ENCODE measurements at regions not wholly inside any gene's neighbourhood (a gene's known extent, or its start where the extent isn't known, plus 50 kb on each side); places are given as distances from the start of the nearest gene placed in this dataset.

GRCh38 chr7:112889268-112889667 is 99.1 kb upstream of the TMEM168 start:
- no peak overlapping the region for H3K9ac ChIP-seq (ENCODE audit: low read length in 5 of 5)
- no peak overlapping the region for H3K4me3 ChIP-seq (ENCODE audit: low read depth in 1 of 5, low read length in 5 of 5)
- H3K36me3 ChIP-seq (ENCODE audit: control insufficient read depth in 5 of 5, insufficient read depth in 5 of 5, low read length in 5 of 5): peaks cover 0 to 15% (median 5%) of the 10 kb centered on the region in 5 donors
- no peak overlapping the region for H3K27ac ChIP-seq (ENCODE audit: low read depth, low read length)
- H3K4me1 ChIP-seq (ENCODE audit: control insufficient read depth in 5 of 5, insufficient read depth in 5 of 5, low read length in 5 of 5): peaks cover 0 to 8% (median 3%) of the 10 kb centered on the region in 5 donors
- H3K9me3 ChIP-seq (ENCODE audit: control insufficient read depth in 5 of 5, low read length in 5 of 5): no peaks in the 10 kb centered on the region
- H3K27me3 ChIP-seq (ENCODE audit: control insufficient read depth in 5 of 5, insufficient read depth in 4 of 5, low read length in 5 of 5): no peaks in the 10 kb centered on the region

DNA sequence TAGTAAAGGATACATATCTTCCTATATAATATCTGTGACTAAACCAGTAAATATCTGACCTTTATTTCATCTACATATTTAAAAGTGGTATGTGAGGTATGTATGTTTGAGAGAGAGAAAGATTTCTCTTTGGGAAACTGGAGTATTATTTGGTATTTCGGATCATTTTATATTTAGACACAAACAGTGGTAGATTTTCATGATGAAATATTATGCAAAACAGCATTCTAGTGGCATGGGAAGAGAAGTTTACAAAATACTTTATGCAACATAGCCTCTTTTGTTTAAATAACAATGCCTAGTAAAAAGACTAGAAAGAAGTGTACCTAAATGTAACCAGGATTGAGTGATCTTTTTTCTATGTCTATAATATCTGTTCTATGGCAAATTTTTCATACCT is 98.6 kb upstream of the TMEM168 start:
- Histone ChIP-seq H3K4me3 (ENCODE audit: low read depth in 1 of 5, low read length in 5 of 5) (no peak overlapping the region), H3K36me3 (ENCODE audit: control insufficient read depth in 5 of 5, insufficient read depth in 5 of 5, low read length in 5 of 5) (peaks cover 0 to 11% (median 5%) of the 10 kb centered on the region in 5 donors), H3K4me1 (ENCODE audit: control insufficient read depth in 5 of 5, insufficient read depth in 5 of 5, low read length in 5 of 5) (peaks cover 0 to 8% (median 3%) of the 10 kb centered on the region in 5 donors), H3K27ac (ENCODE audit: low read depth, low read length) (no peak overlapping the region), H3K9me3 (ENCODE audit: control insufficient read depth in 5 of 5, low read length in 5 of 5) (no peaks in the 10 kb centered on the region), H3K27me3 (ENCODE audit: control insufficient read depth in 5 of 5, insufficient read depth in 4 of 5, low read length in 5 of 5) (no peaks in the 10 kb centered on the region), H3K9ac (ENCODE audit: low read length in 5 of 5) (no peak overlapping the region)

- Histone ChIP-seq H3K27me3 (ENCODE audit: control insufficient read depth in 5 of 5, insufficient read depth in 4 of 5, low read length in 5 of 5) (no peaks in the 10 kb centered on the region), H3K4me1 (ENCODE audit: control insufficient read depth in 5 of 5, insufficient read depth in 5 of 5, low read length in 5 of 5) (peaks cover 0 to 8% (median 3%) of the 10 kb centered on the region in 5 donors), H3K4me3 (ENCODE audit: low read depth in 1 of 5, low read length in 5 of 5) (no peak overlapping the region), H3K36me3 (ENCODE audit: control insufficient read depth in 5 of 5, insufficient read depth in 5 of 5, low read length in 5 of 5) (peaks cover 0 to 3% (median under 1%) of the 10 kb centered on the region in 5 donors), H3K9me3 (ENCODE audit: control insufficient read depth in 5 of 5, low read length in 5 of 5) (no peaks in the 10 kb centered on the region), H3K27ac (ENCODE audit: low read depth, low read length) (no peak overlapping the region), H3K9ac (ENCODE audit: low read length in 5 of 5) (no peak overlapping the region)
Measured at GRCh38 chr7:112887976-112888375, 97.8 kb upstream of the TMEM168 start.

- H3K36me3 ChIP-seq (ENCODE audit: control insufficient read depth in 5 of 5, insufficient read depth in 5 of 5, low read length in 5 of 5): no peaks in the 10 kb centered on the region
- no peaks in the 10 kb centered on the region for H3K27me3 ChIP-seq (ENCODE audit: control insufficient read depth in 5 of 5, insufficient read depth in 4 of 5, low read length in 5 of 5)
- no peak overlapping the region for H3K27ac ChIP-seq (ENCODE audit: low read depth, low read length)
- no peak overlapping the region for H3K9ac ChIP-seq (ENCODE audit: low read length in 5 of 5)
- H3K4me1 ChIP-seq (ENCODE audit: control insufficient read depth in 5 of 5, insufficient read depth in 5 of 5, low read length in 5 of 5): peaks cover 0 to 8% (median 3%) of the 10 kb centered on the region in 5 donors
- no peaks in the 10 kb centered on the region for H3K9me3 ChIP-seq (ENCODE audit: control insufficient read depth in 5 of 5, low read length in 5 of 5)
- no peak overlapping the region for H3K4me3 ChIP-seq (ENCODE audit: low read depth in 1 of 5, low read length in 5 of 5)
Measured at GRCh38 chr7:112887337-112887736, 97.1 kb upstream of the TMEM168 start.

DNA sequence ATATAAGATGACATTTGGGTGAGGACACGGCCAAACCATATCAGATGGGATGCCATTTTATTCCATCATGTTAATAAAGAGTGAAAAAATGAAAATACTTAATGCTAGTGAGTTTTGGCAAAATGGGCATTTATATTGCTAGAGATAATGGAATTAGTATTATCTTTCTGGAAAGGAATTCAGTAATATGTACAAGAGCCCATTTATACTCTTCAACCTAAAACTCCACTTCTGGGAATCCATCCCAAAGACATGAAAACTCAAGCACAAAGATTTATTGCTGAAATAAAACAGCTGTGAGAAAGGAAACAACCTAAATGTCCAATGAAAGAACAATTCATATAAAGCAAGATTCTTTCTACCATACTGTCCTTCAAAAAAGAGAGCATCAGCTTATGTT is 96.0 kb upstream of the TMEM168 start:
- no peak overlapping the region for H3K9ac ChIP-seq (ENCODE audit: low read length in 5 of 5)
- no peaks in the 10 kb centered on the region for H3K9me3 ChIP-seq (ENCODE audit: control insufficient read depth in 5 of 5, low read length in 5 of 5)
- no peak overlapping the region for H3K27ac ChIP-seq (ENCODE audit: low read depth, low read length)
- peaks cover 0 to 11% (median 3%) of the 10 kb centered on the region in 5 donors for H3K4me1 ChIP-seq (ENCODE audit: control insufficient read depth in 5 of 5, insufficient read depth in 5 of 5, low read length in 5 of 5)
- no peaks in the 10 kb centered on the region for H3K36me3 ChIP-seq (ENCODE audit: control insufficient read depth in 5 of 5, insufficient read depth in 5 of 5, low read length in 5 of 5)
- H3K4me3 ChIP-seq (ENCODE audit: low read depth in 1 of 5, low read length in 5 of 5): no peak overlapping the region
- H3K27me3 ChIP-seq (ENCODE audit: control insufficient read depth in 5 of 5, insufficient read depth in 4 of 5, low read length in 5 of 5): no peaks in the 10 kb centered on the region

DNA sequence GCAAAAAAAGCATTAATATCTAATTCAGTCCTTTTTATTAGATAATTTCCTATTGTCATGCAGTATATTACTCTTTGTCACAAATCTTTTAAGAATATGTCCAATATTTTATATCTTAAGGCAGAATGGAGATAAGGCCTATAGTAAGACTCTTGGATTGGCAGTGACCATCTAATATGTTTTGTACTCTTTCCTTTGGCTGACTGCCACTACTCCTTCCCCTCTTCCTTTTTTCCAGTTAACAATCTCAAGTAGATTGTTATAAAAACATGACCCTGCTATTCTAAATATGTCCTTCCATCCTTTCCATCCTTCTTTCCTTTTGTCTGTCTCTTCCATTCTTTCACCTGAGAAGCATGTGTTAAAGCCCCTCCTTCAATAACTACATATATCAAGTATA is 92.8 kb upstream of the TMEM168 start:
- H3K9ac ChIP-seq (ENCODE audit: low read length in 5 of 5): no peak overlapping the region
- H3K36me3 ChIP-seq (ENCODE audit: control insufficient read depth in 5 of 5, insufficient read depth in 5 of 5, low read length in 5 of 5): no peaks in the 10 kb centered on the region
- H3K9me3 ChIP-seq (ENCODE audit: control insufficient read depth in 5 of 5, low read length in 5 of 5): no peaks in the 10 kb centered on the region
- H3K4me1 ChIP-seq (ENCODE audit: control insufficient read depth in 5 of 5, insufficient read depth in 5 of 5, low read length in 5 of 5): peaks cover 0 to 5% (median 0%) of the 10 kb centered on the region in 5 donors
- H3K27me3 ChIP-seq (ENCODE audit: control insufficient read depth in 5 of 5, insufficient read depth in 4 of 5, low read length in 5 of 5): no peaks in the 10 kb centered on the region
- H3K27ac ChIP-seq (ENCODE audit: low read depth, low read length): no peak overlapping the region
- no peak overlapping the region for H3K4me3 ChIP-seq (ENCODE audit: low read depth in 1 of 5, low read length in 5 of 5)

GRCh38 chr7:112882511-112882910 is 92.3 kb upstream of the TMEM168 start:
- H3K4me1 ChIP-seq (ENCODE audit: control insufficient read depth in 5 of 5, insufficient read depth in 5 of 5, low read length in 5 of 5): peaks cover 0 to 5% (median 0%) of the 10 kb centered on the region in 5 donors
- H3K9me3 ChIP-seq (ENCODE audit: control insufficient read depth in 5 of 5, low read length in 5 of 5): no peaks in the 10 kb centered on the region
- no peak overlapping the region for H3K9ac ChIP-seq (ENCODE audit: low read length in 5 of 5)
- no peak overlapping the region for H3K4me3 ChIP-seq (ENCODE audit: low read depth in 1 of 5, low read length in 5 of 5)
- H3K36me3 ChIP-seq (ENCODE audit: control insufficient read depth in 5 of 5, insufficient read depth in 5 of 5, low read length in 5 of 5): no peaks in the 10 kb centered on the region
- H3K27me3 ChIP-seq (ENCODE audit: control insufficient read depth in 5 of 5, insufficient read depth in 4 of 5, low read length in 5 of 5): no peaks in the 10 kb centered on the region
- no peak overlapping the region for H3K27ac ChIP-seq (ENCODE audit: low read depth, low read length)

DNA sequence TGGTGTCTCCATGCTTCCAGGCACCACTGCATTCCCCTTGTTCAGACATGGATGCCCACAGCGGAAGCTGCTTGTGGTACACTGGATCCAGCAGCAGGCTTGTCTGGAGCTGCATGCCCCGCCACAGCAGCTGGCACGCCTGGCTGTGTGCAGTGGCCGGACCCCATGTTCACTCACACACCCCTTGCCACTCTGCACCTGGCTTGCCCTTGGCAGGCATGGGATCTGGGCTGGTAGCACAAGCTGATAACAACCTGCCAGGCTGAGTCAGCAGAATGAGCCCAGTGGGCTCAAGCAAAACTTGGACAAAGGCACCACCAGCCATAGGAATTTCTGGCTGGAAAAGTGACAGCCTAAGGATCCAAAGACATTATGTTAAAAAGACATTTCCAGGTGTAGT is 91.8 kb upstream of the TMEM168 start:
- Histone ChIP-seq H3K36me3 (ENCODE audit: control insufficient read depth in 5 of 5, insufficient read depth in 5 of 5, low read length in 5 of 5) (no peaks in the 10 kb centered on the region), H3K9me3 (ENCODE audit: control insufficient read depth in 5 of 5, low read length in 5 of 5) (no peaks in the 10 kb centered on the region), H3K27ac (ENCODE audit: low read depth, low read length) (no peak overlapping the region), H3K9ac (ENCODE audit: low read length in 5 of 5) (no peak overlapping the region), H3K4me1 (ENCODE audit: control insufficient read depth in 5 of 5, insufficient read depth in 5 of 5, low read length in 5 of 5) (peaks cover 0 to 5% (median 0%) of the 10 kb centered on the region in 5 donors), H3K27me3 (ENCODE audit: control insufficient read depth in 5 of 5, insufficient read depth in 4 of 5, low read length in 5 of 5) (no peaks in the 10 kb centered on the region), H3K4me3 (ENCODE audit: low read depth in 1 of 5, low read length in 5 of 5) (no peak overlapping the region)

- Histone ChIP-seq H3K36me3 (ENCODE audit: control insufficient read depth in 5 of 5, insufficient read depth in 5 of 5, low read length in 5 of 5) (no peaks in the 10 kb centered on the region), H3K4me1 (ENCODE audit: control insufficient read depth in 5 of 5, insufficient read depth in 5 of 5, low read length in 5 of 5) (peaks cover 0 to 5% (median 0%) of the 10 kb centered on the region in 5 donors), H3K27ac (ENCODE audit: low read depth, low read length) (no peak overlapping the region), H3K9ac (ENCODE audit: low read length in 5 of 5) (no peak overlapping the region), H3K9me3 (ENCODE audit: control insufficient read depth in 5 of 5, low read length in 5 of 5) (no peaks in the 10 kb centered on the region), H3K27me3 (ENCODE audit: control insufficient read depth in 5 of 5, insufficient read depth in 4 of 5, low read length in 5 of 5) (no peaks in the 10 kb centered on the region), H3K4me3 (ENCODE audit: low read depth in 1 of 5, low read length in 5 of 5) (no peak overlapping the region)
Measured at GRCh38 chr7:112880818-112881418, 90.7 kb upstream of the TMEM168 start.

GRCh38 chr7:112877691-112878460 is 87.7 kb upstream of the TMEM168 start:
- Histone ChIP-seq H3K9ac (ENCODE audit: low read length in 5 of 5) (no peak overlapping the region), H3K27ac (ENCODE audit: low read depth, low read length) (no peak overlapping the region), H3K4me1 (ENCODE audit: control insufficient read depth in 5 of 5, insufficient read depth in 5 of 5, low read length in 5 of 5) (peaks cover 0 to 3% (median 0%) of the 10 kb centered on the region in 5 donors)

More at GRCh38 chr7:112877691-112878460, 87.7 kb upstream of the TMEM168 start:
- Histone ChIP-seq H3K4me3 (ENCODE audit: low read depth in 1 of 5, low read length in 5 of 5) (no peak overlapping the region), H3K9me3 (ENCODE audit: control insufficient read depth in 5 of 5, low read length in 5 of 5) (no peaks in the 10 kb centered on the region), H3K36me3 (ENCODE audit: control insufficient read depth in 5 of 5, insufficient read depth in 5 of 5, low read length in 5 of 5) (no peaks in the 10 kb centered on the region), H3K27me3 (ENCODE audit: control insufficient read depth in 5 of 5, insufficient read depth in 4 of 5, low read length in 5 of 5) (no peaks in the 10 kb centered on the region)
